Fibroblast of the aortic adventitia (primary cell): ENCODE measurements at regions not wholly inside any gene's neighbourhood (a gene's known extent, or its start where the extent isn't known, plus 50 kb on each side); places are given as distances from the start of the nearest gene placed in this dataset.

Source experiments
- DNase-seq: peaks from one replicate; pipeline ENCODE4 v3.0.0-alpha.2; 2010; ENCODE audit warnings: low read depth
- H3K4me3 ChIP-seq: 2 replicates; pipeline ENCODE4 v1.5.1; 2011; ENCODE audit warnings: low read depth, mild to moderate bottlenecking, control low read depth, low read length, moderate library complexity
- TF ChIP-seq, protein P1 (sequence below): IDR thresholded peaks from 2 replicates; pipeline ENCODE4 v1.5.1; 2011; ENCODE audit warnings: mild to moderate bottlenecking, low read length, control low read depth, inconsistent platforms; ENCODE audit not compliant: insufficient read depth

DNA sequence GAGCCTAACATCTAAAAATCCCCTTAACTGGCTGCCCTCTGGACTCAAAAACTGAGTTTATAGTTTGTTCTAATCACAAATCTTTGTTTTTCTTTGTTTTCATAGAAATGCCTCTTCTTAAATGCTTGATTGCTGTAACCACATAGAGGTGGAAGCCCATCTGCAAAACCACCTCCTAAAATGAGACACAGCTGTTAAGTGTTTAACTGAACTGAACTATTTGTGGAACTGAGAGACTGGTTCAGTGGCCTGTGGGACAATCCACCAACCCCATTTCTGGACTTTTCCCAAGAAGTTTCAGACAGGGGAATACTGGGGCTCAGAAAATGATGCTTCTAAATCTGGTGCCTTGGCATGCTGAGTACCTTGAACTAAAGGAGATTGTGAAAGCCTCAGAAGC, 50.9 kb upstream of the TM9SF2 start:
- no peak overlapping the region for H3K4me3 ChIP-seq
- TF ChIP-seq, protein P1, sequence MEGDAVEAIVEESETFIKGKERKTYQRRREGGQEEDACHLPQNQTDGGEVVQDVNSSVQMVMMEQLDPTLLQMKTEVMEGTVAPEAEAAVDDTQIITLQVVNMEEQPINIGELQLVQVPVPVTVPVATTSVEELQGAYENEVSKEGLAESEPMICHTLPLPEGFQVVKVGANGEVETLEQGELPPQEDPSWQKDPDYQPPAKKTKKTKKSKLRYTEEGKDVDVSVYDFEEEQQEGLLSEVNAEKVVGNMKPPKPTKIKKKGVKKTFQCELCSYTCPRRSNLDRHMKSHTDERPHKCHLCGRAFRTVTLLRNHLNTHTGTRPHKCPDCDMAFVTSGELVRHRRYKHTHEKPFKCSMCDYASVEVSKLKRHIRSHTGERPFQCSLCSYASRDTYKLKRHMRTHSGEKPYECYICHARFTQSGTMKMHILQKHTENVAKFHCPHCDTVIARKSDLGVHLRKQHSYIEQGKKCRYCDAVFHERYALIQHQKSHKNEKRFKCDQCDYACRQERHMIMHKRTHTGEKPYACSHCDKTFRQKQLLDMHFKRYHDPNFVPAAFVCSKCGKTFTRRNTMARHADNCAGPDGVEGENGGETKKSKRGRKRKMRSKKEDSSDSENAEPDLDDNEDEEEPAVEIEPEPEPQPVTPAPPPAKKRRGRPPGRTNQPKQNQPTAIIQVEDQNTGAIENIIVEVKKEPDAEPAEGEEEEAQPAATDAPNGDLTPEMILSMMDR = no peak
- DNase-seq = no peak
